GM18517 (cell line): ENCODE measurements at regions not wholly inside any gene's neighbourhood (a gene's known extent, or its start where the extent isn't known, plus 50 kb on each side); places are given as distances from the start of the nearest gene placed in this dataset.

ENCODE experiments used
- ATAC-seq: cut with Tn5 transposase; IDR thresholded peaks from one replicate; pipeline ENCODE4 v1.9.1; 2021; ENCODE audit warnings: mild to moderate bottlenecking, moderate library complexity; ENCODE audit not compliant: unreplicated experiment

GRCh38 chr14:53564870-53565269 is 391.8 kb downstream of the BMP4 start:
- ATAC-seq, result no peak

GRCh38 chr14:53563628-53564027 is 393.0 kb downstream of the BMP4 start:
- no peak for ATAC-seq

GRCh38 chr14:53553221-53553620 is 400.1 kb upstream of the DDHD1 start:
- ATAC-seq, result no peak

GRCh38 chr14:53551862-53552261 is 398.7 kb upstream of the DDHD1 start:
- ATAC-seq, result no peak

- ATAC-seq, result no peak
These were observed 397.7 kb upstream of the DDHD1 start for GRCh38 chr14:53550776-53551175.

- no peak for ATAC-seq
These were observed 396.8 kb upstream of the DDHD1 start for GRCh38 chr14:53549956-53550355.

GRCh38 chr14:53547593-53547992 is 394.5 kb upstream of the DDHD1 start:
- ATAC-seq, result no peak

- no peak for ATAC-seq
These were observed 392.1 kb upstream of the DDHD1 start for GRCh38 chr14:53545217-53545616.

- no peak for ATAC-seq
These were observed 389.6 kb upstream of the DDHD1 start for GRCh38 chr14:53542732-53543131.

- ATAC-seq, result no peak
These were observed 388.3 kb upstream of the DDHD1 start for GRCh38 chr14:53541411-53541810.

- peak; percentile 80 for ATAC-seq
These were observed 386.5 kb upstream of the DDHD1 start for GRCh38 chr14:53539489-53540126.

- no peak for ATAC-seq
These were observed 385.3 kb upstream of the DDHD1 start for GRCh38 chr14:53538316-53538881.

- ATAC-seq, result no peak
These were observed 384.5 kb upstream of the DDHD1 start for GRCh38 chr14:53537422-53538315.

- ATAC-seq, result no peak
These were observed 383.3 kb upstream of the DDHD1 start for GRCh38 chr14:53536446-53536845.

- no peak for ATAC-seq
These were observed 381.7 kb upstream of the DDHD1 start for GRCh38 chr14:53534841-53535240.

GRCh38 chr14:53533384-53533970 is 380.4 kb upstream of the DDHD1 start:
- ATAC-seq, result peak; percentile 48

- ATAC-seq, result no peak
These were observed 379.7 kb upstream of the DDHD1 start for GRCh38 chr14:53532853-53533252.

- no peak for ATAC-seq
These were observed 378.6 kb upstream of the DDHD1 start for GRCh38 chr14:53531730-53532129.

GRCh38 chr14:53531156-53531555 is 378.0 kb upstream of the DDHD1 start:
- no peak for ATAC-seq

GRCh38 chr14:53529519-53529918 is 376.4 kb upstream of the DDHD1 start:
- no peak for ATAC-seq

- no peak for ATAC-seq
These were observed 375.1 kb upstream of the DDHD1 start for GRCh38 chr14:53528185-53528671.
